MG63 (cell line): ENCODE measurements at regions not wholly inside any gene's neighbourhood (a gene's known extent, or its start where the extent isn't known, plus 50 kb on each side); places are given as distances from the start of the nearest gene placed in this dataset.

Experiments
- DNase-seq: peaks from one replicate; pipeline ENCODE4 v3.0.0-alpha.2; 2020
- H3K27me3 ChIP-seq: fragments of 250-450 bp; sonication (Bioruptor Pico); 2 replicates; pipeline ENCODE4 v1.5.1; 2020; ENCODE audit warnings: mild to moderate bottlenecking, moderate library complexity
- H3K36me3 ChIP-seq: fragments of 250-450 bp; sonication (Bioruptor Pico); 2 replicates; pipeline ENCODE4 v1.5.1; 2020; ENCODE audit warnings: mild to moderate bottlenecking, moderate library complexity
- H3K4me3 ChIP-seq: fragments of 250-450 bp; sonication (Bioruptor Pico); 2 replicates; pipeline ENCODE4 v1.5.1; 2020; ENCODE audit warnings: mild to moderate bottlenecking, moderate library complexity
- H3K9me3 ChIP-seq: fragments of 250-450 bp; sonication (Bioruptor Pico); 2 replicates; pipeline ENCODE4 v1.5.1; 2020; ENCODE audit warnings: mild to moderate bottlenecking, moderate library complexity

DNA sequence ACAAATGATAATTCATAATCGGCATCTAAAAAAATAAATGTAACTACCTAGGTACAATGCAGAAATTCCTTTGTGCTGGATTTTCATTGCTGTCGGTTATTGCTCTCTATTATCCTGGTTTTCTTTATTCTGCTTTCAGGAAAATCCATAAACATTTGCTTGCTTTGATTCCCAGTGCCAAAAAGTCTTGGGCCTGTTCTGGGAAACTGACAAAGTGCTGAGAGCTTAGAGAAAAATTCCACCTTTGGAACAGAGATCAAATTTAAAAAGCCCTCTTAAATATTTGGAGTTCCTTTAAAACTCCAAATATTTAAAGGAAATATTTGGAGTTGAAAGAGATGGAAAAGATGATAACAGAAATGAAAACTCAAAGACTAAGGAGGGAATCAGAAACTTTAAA, 87.3 kb upstream of the ZBED5 start:
- DNase-seq = no peak
- H3K36me3 ChIP-seq = no peaks in the 10 kb centered on the region

GRCh38 chr11:10943968-10944367, 86.1 kb upstream of the ZBED5 start:
- H3K27me3 ChIP-seq = no peaks in the 10 kb centered on the region
- H3K4me3 ChIP-seq = no peak overlapping the region
- no peaks in the 10 kb centered on the region for H3K9me3 ChIP-seq
- peak; percentile 30 for DNase-seq
- H3K36me3 ChIP-seq = no peaks in the 10 kb centered on the region

More for the DNA sequence above, 87.3 kb upstream of the ZBED5 start:
- no peaks in the 10 kb centered on the region for H3K27me3 ChIP-seq
- H3K9me3 ChIP-seq = no peaks in the 10 kb centered on the region
- no peak overlapping the region for H3K4me3 ChIP-seq

DNA sequence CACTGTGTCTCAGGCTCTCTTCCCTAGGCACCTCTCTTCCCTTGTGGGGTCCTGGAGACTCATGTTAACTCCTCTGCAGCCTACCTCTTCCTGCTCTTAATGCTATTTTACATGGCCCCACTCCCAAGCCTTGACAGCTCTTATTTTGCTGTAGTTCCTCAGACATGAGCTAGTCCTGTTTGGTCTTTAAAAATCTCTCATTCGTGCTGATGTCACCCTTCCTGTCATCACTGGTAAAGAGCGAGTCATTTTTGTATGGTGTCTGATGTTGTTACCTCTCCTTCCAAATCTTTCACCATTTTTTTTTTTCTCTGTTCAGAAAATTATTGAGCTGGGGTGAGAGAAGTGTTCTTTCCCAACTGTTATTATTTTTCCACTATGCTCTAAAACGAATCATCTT, 84.8 kb upstream of the ZBED5 start:
- H3K36me3 ChIP-seq = no peaks in the 10 kb centered on the region
- H3K9me3 ChIP-seq = no peaks in the 10 kb centered on the region
- no peak overlapping the region for H3K4me3 ChIP-seq
- DNase-seq = no peak
- no peaks in the 10 kb centered on the region for H3K27me3 ChIP-seq

DNA sequence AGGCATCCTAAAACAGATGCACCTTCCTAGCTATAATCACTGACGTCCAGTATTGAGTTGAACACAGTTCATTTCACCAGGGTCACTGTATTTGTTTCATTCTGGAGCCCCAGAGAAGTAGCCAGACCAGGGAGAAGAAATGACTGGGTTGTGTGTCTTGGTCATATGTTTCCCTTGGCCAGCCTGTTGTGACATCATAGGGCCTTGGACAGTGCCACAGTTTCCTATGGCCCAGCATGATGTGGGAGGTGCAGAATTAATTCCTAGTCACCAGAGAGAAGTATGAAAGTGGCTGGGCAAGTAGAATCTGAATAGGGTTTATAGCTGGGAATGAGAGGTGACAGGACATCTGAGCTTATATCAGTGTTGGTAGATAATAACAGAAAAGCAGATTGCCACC, 84.0 kb upstream of the ZBED5 start:
- H3K4me3 ChIP-seq = no peak overlapping the region
- DNase-seq = peak; percentile 25
- H3K27me3 ChIP-seq = no peaks in the 10 kb centered on the region
- H3K9me3 ChIP-seq = no peaks in the 10 kb centered on the region
- H3K36me3 ChIP-seq = no peaks in the 10 kb centered on the region

GRCh38 chr11:10941414-10941813, 83.6 kb upstream of the ZBED5 start:
- DNase-seq = peak; percentile 44
- Histone ChIP-seq H3K4me3 (no peak overlapping the region), H3K36me3 (no peaks in the 10 kb centered on the region), H3K9me3 (no peaks in the 10 kb centered on the region), H3K27me3 (no peaks in the 10 kb centered on the region)

DNA sequence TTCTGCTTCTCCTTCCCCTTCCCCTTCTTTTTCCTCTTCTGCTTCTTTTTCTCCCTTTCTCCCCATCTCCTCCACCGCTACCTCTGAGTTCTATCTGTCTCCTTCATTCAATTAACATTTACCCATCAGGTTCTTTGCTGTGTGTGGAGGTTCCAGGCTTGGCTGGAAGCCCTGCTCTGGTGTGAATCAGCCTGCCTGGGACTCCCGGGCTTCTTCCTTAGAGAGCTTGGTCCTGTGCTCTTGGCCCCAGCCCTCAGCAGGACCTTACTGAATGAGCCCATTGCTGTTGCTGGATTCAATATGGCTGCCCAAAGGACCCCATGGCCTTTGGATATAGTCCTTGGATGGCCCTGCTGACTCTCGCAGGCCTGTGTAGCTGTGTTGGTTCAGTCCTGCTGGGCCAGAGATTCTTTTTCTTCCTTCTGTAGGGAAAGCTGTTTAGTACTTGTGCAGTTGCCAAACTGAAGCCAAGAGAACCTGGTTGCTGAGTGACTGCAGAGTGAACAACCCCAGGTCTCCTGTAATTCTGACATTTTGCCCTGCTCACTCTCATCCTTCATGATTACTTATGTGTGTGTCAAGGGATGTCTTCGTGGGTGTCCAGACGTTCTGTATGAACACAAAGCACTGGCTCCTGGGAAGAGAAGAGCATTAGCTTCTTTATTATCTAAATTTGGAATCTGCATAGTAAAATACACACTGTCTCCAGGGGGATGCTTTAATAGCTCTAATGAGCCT, 81.0 kb upstream of the ZBED5 start:
- DNase-seq = no peak
- H3K27me3 ChIP-seq = no peaks in the 10 kb centered on the region
- H3K36me3 ChIP-seq = no peaks in the 10 kb centered on the region
- H3K4me3 ChIP-seq = no peak overlapping the region
- no peaks in the 10 kb centered on the region for H3K9me3 ChIP-seq

GRCh38 chr11:10938231-10938630, 80.4 kb upstream of the ZBED5 start:
- DNase-seq = no peak
- H3K27me3 ChIP-seq = no peaks in the 10 kb centered on the region
- no peak overlapping the region for H3K4me3 ChIP-seq
- no peaks in the 10 kb centered on the region for H3K9me3 ChIP-seq
- no peaks in the 10 kb centered on the region for H3K36me3 ChIP-seq

DNA sequence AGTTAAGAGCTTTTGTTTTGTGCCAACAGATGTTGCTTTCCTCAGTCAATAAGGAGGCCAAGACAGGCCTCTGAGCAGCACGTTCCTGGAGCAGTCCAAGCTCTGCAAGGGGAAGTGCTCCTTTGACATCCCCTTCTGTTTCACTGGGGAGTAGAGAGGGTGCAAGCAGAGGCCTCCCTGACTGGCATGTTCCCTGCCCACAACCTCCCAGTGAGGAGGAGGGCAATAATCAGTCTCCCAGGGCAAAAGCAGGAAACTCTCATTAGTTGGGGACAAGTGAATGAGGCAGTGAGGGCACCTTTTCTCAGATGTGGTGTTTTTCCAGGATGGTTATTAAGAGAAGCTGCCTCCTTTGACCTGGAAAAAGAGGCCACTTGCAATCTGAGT, 79.5 kb upstream of the ZBED5 start:
- DNase-seq = no peak
- no peaks in the 10 kb centered on the region for H3K9me3 ChIP-seq
- H3K36me3 ChIP-seq = no peaks in the 10 kb centered on the region
- no peak overlapping the region for H3K4me3 ChIP-seq
- H3K27me3 ChIP-seq = no peaks in the 10 kb centered on the region

GRCh38 chr11:10936626-10937384, 79.0 kb upstream of the ZBED5 start:
- no peaks in the 10 kb centered on the region for H3K9me3 ChIP-seq
- H3K27me3 ChIP-seq = no peaks in the 10 kb centered on the region
- no peak for DNase-seq
- H3K4me3 ChIP-seq = no peak overlapping the region
- H3K36me3 ChIP-seq = no peaks in the 10 kb centered on the region

- no peaks in the 10 kb centered on the region for H3K9me3 ChIP-seq
- H3K36me3 ChIP-seq = no peaks in the 10 kb centered on the region
- H3K4me3 ChIP-seq = no peak overlapping the region
- DNase-seq = no peak
- no peaks in the 10 kb centered on the region for H3K27me3 ChIP-seq
Observed at GRCh38 chr11:10935015-10935559, 77.2 kb upstream of the ZBED5 start.

GRCh38 chr11:10934293-10934860, 76.5 kb upstream of the ZBED5 start:
- no peaks in the 10 kb centered on the region for H3K9me3 ChIP-seq
- H3K4me3 ChIP-seq = peak overlapping the region; percentile 44
- no peaks in the 10 kb centered on the region for H3K27me3 ChIP-seq
- no peak for DNase-seq
- H3K36me3 ChIP-seq = no peaks in the 10 kb centered on the region

DNA sequence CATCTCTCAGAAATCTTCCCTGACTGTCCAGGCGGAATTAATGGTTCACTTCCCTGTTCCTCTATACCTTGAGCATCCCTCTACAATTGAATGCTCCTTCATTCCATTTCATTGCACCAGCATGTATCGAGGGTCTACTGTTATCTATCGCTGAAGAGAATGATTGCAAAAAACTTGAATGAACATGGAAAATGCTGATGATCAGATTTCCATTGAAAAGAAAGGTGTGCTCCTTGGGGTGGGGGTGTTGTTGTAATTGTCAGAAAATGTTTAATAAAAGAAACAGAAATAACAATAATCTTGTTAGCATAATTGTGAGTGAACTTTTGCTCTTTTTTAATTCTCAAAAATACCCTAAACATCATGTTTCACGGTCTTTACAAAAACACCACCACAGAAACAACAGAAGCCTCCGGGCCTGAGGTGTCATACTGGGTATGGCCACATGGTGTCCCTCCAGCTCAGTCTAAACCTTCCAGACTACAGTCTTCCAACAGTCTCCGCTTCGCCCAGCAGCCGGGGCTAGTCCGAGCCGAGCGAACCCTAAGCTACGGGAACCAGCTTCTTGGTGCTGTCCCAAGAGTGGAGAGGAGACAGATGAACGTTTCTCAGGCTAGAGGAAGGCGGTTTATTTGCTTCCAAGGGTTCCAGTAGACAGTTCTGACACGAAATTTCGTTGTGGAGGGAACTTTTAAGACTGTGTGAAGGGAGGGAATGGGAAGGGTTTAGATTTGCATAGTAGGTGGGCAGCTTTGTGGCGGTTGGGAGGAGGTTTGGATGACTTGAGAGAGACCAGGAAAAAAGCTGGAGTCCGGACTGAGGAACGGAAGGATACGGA, 75.8 kb upstream of the ZBED5 start:
- peak overlapping the region; percentile 44 for H3K4me3 ChIP-seq
- H3K27me3 ChIP-seq = no peaks in the 10 kb centered on the region
- DNase-seq = peak; percentile 91
- no peaks in the 10 kb centered on the region for H3K9me3 ChIP-seq
- no peaks in the 10 kb centered on the region for H3K36me3 ChIP-seq

DNA sequence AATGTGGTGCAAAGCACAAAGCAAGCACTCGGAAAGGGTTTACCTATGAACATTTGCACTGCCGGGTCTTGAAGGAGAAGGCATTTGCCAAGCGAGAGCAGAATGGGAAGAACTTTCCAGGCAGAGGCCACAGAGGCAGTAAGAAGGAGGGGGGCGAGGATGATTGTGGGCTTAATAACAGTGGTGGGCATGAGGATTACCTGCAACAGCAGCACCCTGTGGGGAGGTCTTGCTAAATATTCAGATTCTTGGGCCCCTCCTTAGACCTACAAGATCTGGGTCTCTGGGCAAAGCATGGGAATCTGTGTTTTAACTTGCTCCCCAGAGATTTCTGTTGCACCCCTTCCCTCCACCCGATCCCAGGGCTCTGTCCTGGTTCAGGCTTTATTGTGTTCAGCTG, 75.1 kb upstream of the ZBED5 start:
- Histone ChIP-seq H3K36me3 (no peaks in the 10 kb centered on the region), H3K9me3 (no peaks in the 10 kb centered on the region), H3K27me3 (no peaks in the 10 kb centered on the region), H3K4me3 (no peak overlapping the region)
- DNase-seq = no peak

DNA sequence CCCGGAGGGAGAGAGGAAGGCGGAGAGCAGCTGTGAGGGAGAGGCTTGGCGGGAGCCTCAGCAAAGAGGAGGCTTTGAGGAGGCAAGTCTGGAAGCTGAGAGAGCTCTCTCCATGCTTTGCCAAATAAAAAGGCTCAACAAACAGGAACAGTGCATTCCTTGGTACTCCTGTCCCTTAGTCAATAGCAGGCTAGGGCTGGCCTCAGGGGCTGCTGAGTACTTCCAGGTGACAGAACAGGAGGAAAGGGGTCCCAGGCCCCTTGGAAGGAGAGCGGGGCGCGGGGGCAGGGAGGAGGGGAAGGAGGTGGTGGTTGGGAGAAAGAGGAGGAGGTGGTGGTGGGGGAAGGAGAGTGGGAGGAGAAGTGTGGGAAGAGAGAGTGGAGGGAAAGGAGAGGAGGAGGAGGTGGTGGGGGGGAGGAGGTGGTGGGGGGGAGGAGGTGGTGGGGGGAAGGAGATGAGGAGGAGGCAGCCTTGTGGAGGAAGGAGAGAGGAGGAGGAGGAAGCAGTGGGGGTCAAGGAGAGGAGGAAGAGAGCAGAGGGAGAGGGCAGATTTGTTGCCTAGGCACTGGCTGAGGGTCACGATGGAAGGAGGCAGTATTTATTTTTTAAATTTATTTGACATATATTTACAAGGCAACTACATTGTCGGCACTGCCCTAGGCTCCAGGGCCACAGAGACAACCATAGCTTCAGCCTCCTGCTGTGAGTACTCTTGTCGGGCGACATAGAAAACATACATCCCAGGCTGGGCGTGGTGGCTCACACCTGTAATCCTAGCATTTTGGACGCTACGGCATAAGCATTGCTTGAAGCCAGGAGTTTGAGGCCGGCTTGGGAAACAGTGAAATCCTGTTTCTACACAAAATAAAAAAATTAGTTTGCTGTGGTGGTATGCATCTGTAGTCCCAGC, 74.2 kb upstream of the ZBED5 start:
- DNase-seq = peak; percentile 26
- Histone ChIP-seq H3K27me3 (no peaks in the 10 kb centered on the region), H3K4me3 (peak overlapping the region; percentile 65), H3K9me3 (no peaks in the 10 kb centered on the region), H3K36me3 (no peaks in the 10 kb centered on the region)

DNA sequence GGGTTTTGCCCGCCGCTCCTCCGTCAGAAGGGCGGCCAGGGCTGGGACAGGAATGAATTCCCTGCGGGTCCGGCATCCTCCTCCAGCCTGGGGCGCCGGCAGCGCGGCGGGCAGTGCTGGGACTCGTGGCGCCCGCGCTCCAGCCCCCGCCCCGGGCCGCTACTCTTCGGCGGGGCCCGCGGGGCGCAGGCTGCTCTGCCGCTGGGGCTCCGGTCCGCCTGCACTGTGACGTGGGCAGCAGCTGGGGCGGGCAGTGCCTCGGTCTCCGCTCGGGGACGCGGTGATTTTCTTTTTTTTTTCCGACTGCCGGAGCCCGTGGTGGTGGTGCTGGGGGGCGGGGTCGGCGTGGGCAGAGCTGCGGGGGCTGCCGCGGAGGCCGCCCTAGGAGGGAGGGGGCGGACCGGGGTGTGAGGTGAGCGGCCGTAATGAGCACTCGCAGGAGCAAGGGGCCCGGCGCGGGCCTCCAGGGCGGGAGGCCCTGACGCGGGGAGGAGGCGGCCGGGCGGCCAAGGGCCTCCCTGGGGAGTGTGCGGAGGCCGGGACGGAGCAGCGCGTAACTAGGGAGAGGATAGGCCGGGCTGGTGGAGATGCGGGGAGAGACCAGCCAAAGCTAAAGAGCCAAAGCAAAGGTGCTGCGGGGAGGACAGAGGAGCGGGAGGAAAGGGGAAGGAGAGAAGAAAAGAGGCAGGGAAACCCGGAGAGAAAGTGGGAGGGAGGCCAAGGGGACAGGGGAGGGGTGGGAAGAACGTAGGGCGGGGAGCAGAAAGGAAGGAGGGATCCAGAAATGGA, 73.3 kb upstream of the ZBED5 start:
- peak; percentile 84 for DNase-seq
- Histone ChIP-seq H3K27me3 (no peaks in the 10 kb centered on the region), H3K4me3 (peak overlapping the region; percentile 65), H3K36me3 (no peaks in the 10 kb centered on the region), H3K9me3 (no peaks in the 10 kb centered on the region)
